ENCODE measurements at regions not wholly inside any gene's neighbourhood (a gene's known extent, or its start where the extent isn't known, plus 50 kb on each side); places are given as distances from the start of the nearest gene placed in this dataset.
"Not testable (repeated sequence)": the region's sequence is repeated elsewhere in the genome, so short reads cannot be mapped to it uniquely, and the experiment has no call there.

- Histone ChIP-seq H3K4me1 (ENCODE audit: control insufficient read depth in 5 of 5, insufficient read depth in 5 of 5, low read length in 5 of 5) (no peaks in the 10 kb centered on the region), H3K9ac (ENCODE audit: low read length in 5 of 5) (no peak overlapping the region), H3K36me3 (ENCODE audit: control insufficient read depth in 5 of 5, insufficient read depth in 5 of 5, low read length in 5 of 5) (no peaks in the 10 kb centered on the region)
These were observed 2188.5 kb upstream of the WWC1 start for GRCh38 chr5:166102947-166103346.

GRCh38 chr5:166111021-166111420 lies 2180.4 kb upstream of the WWC1 start:
- Histone ChIP-seq H3K9me3 (ENCODE audit: control insufficient read depth in 5 of 5, low read length in 5 of 5) (no peaks in the 10 kb centered on the region), H3K27ac (ENCODE audit: low read depth, low read length) (no peak overlapping the region), H3K27me3 (ENCODE audit: control insufficient read depth in 5 of 5, insufficient read depth in 4 of 5, low read length in 5 of 5) (no peaks in the 10 kb centered on the region), H3K4me3 (ENCODE audit: low read depth in 1 of 5, low read length in 5 of 5) (no peak overlapping the region), H3K9ac (ENCODE audit: low read length in 5 of 5) (no peak overlapping the region), H3K36me3 (ENCODE audit: control insufficient read depth in 5 of 5, insufficient read depth in 5 of 5, low read length in 5 of 5) (no peaks in the 10 kb centered on the region), H3K4me1 (ENCODE audit: control insufficient read depth in 5 of 5, insufficient read depth in 5 of 5, low read length in 5 of 5) (no peaks in the 10 kb centered on the region)

More at GRCh38 chr5:166102947-166103346, 2188.5 kb upstream of the WWC1 start:
- H3K27ac ChIP-seq (ENCODE audit: low read depth, low read length), result no peak overlapping the region
- peaks cover 0 to 8% (median 0%) of the 10 kb centered on the region in 5 donors for H3K9me3 ChIP-seq (ENCODE audit: control insufficient read depth in 5 of 5, low read length in 5 of 5)
- H3K27me3 ChIP-seq (ENCODE audit: control insufficient read depth in 5 of 5, insufficient read depth in 4 of 5, low read length in 5 of 5), result no peaks in the 10 kb centered on the region
- H3K4me3 ChIP-seq (ENCODE audit: low read depth in 1 of 5, low read length in 5 of 5), result no peak overlapping the region

GRCh38 chr5:166117072-166118066 lies 2174.1 kb upstream of the WWC1 start:
- H3K9ac ChIP-seq (ENCODE audit: low read length in 5 of 5), result no peak overlapping the region
- no peak overlapping the region for H3K27ac ChIP-seq (ENCODE audit: low read depth, low read length)
- no peaks in the 10 kb centered on the region for H3K4me1 ChIP-seq (ENCODE audit: control insufficient read depth in 5 of 5, insufficient read depth in 5 of 5, low read length in 5 of 5)
- no peak overlapping the region for H3K4me3 ChIP-seq (ENCODE audit: low read depth in 1 of 5, low read length in 5 of 5)
- H3K9me3 ChIP-seq (ENCODE audit: control insufficient read depth in 5 of 5, low read length in 5 of 5), result no peaks in the 10 kb centered on the region
- no peaks in the 10 kb centered on the region for H3K27me3 ChIP-seq (ENCODE audit: control insufficient read depth in 5 of 5, insufficient read depth in 4 of 5, low read length in 5 of 5)
- no peaks in the 10 kb centered on the region for H3K36me3 ChIP-seq (ENCODE audit: control insufficient read depth in 5 of 5, insufficient read depth in 5 of 5, low read length in 5 of 5)

- no peak overlapping the region for H3K4me3 ChIP-seq (ENCODE audit: low read depth in 1 of 5, low read length in 5 of 5)
- H3K4me1 ChIP-seq (ENCODE audit: control insufficient read depth in 5 of 5, insufficient read depth in 5 of 5, low read length in 5 of 5), result peaks cover 0 to 8% (median 0%) of the 10 kb centered on the region in 5 donors
These were observed 2171.9 kb upstream of the WWC1 start for GRCh38 chr5:166119506-166119905.

GRCh38 chr5:166123717-166124116 lies 2167.7 kb upstream of the WWC1 start:
- Histone ChIP-seq H3K27ac (ENCODE audit: low read depth, low read length) (no peak overlapping the region), H3K36me3 (ENCODE audit: control insufficient read depth in 5 of 5, insufficient read depth in 5 of 5, low read length in 5 of 5) (no peaks in the 10 kb centered on the region), H3K4me3 (ENCODE audit: low read depth in 1 of 5, low read length in 5 of 5) (no peak overlapping the region), H3K9ac (ENCODE audit: low read length in 5 of 5) (no peak overlapping the region), H3K27me3 (ENCODE audit: control insufficient read depth in 5 of 5, insufficient read depth in 4 of 5, low read length in 5 of 5) (no peaks in the 10 kb centered on the region), H3K4me1 (ENCODE audit: control insufficient read depth in 5 of 5, insufficient read depth in 5 of 5, low read length in 5 of 5) (peaks cover 0 to 8% (median 0%) of the 10 kb centered on the region in 5 donors), H3K9me3 (ENCODE audit: control insufficient read depth in 5 of 5, low read length in 5 of 5) (peaks cover 0 to 7% (median 0%) of the 10 kb centered on the region in 5 donors)

More at GRCh38 chr5:166119506-166119905, 2171.9 kb upstream of the WWC1 start:
- Histone ChIP-seq H3K27me3 (ENCODE audit: control insufficient read depth in 5 of 5, insufficient read depth in 4 of 5, low read length in 5 of 5) (no peaks in the 10 kb centered on the region), H3K36me3 (ENCODE audit: control insufficient read depth in 5 of 5, insufficient read depth in 5 of 5, low read length in 5 of 5) (no peaks in the 10 kb centered on the region), H3K27ac (ENCODE audit: low read depth, low read length) (no peak overlapping the region), H3K9ac (ENCODE audit: low read length in 5 of 5) (no peak overlapping the region), H3K9me3 (ENCODE audit: control insufficient read depth in 5 of 5, low read length in 5 of 5) (no peaks in the 10 kb centered on the region)

DNA sequence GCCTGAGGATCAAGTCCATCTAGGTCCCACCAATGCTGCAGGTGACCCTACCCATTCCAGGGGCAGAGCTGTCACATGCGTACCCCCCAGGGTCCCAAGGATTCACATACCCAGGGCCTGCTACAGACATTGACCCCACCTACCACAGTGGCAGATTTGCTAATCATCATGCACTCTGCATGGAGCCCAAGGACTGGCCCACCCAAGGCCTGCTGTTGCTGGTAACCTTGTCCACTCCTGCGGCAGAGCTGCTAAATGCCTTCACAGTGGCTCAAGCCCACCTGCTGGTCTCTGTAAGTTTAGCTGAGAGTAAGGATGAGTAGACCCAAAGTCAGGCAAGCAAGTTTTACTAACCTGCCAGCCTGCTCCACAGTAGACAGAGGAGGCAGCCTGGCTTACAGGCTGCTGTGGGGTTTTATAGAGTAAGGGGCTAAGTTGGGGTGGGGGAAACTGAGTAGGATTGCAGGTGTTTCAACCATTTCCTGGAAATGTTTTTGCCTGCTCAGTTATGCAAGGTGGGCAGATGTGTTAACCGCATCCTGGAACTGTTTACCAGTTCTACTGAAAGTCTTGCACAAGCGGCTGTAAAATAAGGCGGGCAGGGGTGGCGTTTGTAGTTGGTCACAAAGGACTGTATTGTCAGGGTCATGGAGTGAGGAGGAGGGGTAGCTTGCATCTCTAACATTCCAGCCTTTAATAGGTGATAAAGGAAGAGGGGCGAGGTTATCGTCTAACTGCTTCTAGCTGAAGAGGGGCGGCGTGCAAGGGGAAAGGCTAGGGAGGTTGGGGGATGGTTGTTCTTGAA lies 2163.5 kb upstream of the WWC1 start:
- Histone ChIP-seq H3K27me3 (ENCODE audit: control insufficient read depth in 5 of 5, insufficient read depth in 4 of 5, low read length in 5 of 5) (no peaks in the 10 kb centered on the region), H3K9me3 (ENCODE audit: control insufficient read depth in 5 of 5, low read length in 5 of 5) (peaks cover 0 to 10% (median 0%) of the 10 kb centered on the region in 5 donors), H3K9ac (ENCODE audit: low read length in 5 of 5) (no peak overlapping the region), H3K4me3 (ENCODE audit: low read depth in 1 of 5, low read length in 5 of 5) (no peak overlapping the region), H3K27ac (ENCODE audit: low read depth, low read length) (no peak overlapping the region), H3K4me1 (ENCODE audit: control insufficient read depth in 5 of 5, insufficient read depth in 5 of 5, low read length in 5 of 5) (peaks cover 0 to 8% (median 0%) of the 10 kb centered on the region in 5 donors), H3K36me3 (ENCODE audit: control insufficient read depth in 5 of 5, insufficient read depth in 5 of 5, low read length in 5 of 5) (no peaks in the 10 kb centered on the region)

- H3K9ac ChIP-seq (ENCODE audit: low read length in 5 of 5); H3K27ac ChIP-seq (ENCODE audit: low read depth, low read length); H3K4me3 ChIP-seq (ENCODE audit: low read depth in 1 of 5, low read length in 5 of 5); H3K4me1 ChIP-seq (ENCODE audit: control insufficient read depth in 5 of 5, insufficient read depth in 5 of 5, low read length in 5 of 5); H3K9me3 ChIP-seq (ENCODE audit: control insufficient read depth in 5 of 5, low read length in 5 of 5); H3K36me3 ChIP-seq (ENCODE audit: control insufficient read depth in 5 of 5, insufficient read depth in 5 of 5, low read length in 5 of 5); H3K27me3 ChIP-seq (ENCODE audit: control insufficient read depth in 5 of 5, insufficient read depth in 4 of 5, low read length in 5 of 5): not testable (repeated sequence)
These were observed 2146.3 kb upstream of the WWC1 start for GRCh38 chr5:166145107-166145506.

GRCh38 chr5:166163996-166164610 lies 2127.3 kb upstream of the WWC1 start:
- no peak overlapping the region for H3K9ac ChIP-seq (ENCODE audit: low read length in 5 of 5)
- peaks cover 0 to 3% (median 0%) of the 10 kb centered on the region in 5 donors for H3K9me3 ChIP-seq (ENCODE audit: control insufficient read depth in 5 of 5, low read length in 5 of 5)
- no peaks in the 10 kb centered on the region for H3K36me3 ChIP-seq (ENCODE audit: control insufficient read depth in 5 of 5, insufficient read depth in 5 of 5, low read length in 5 of 5)
- no peaks in the 10 kb centered on the region for H3K4me1 ChIP-seq (ENCODE audit: control insufficient read depth in 5 of 5, insufficient read depth in 5 of 5, low read length in 5 of 5)
- no peak overlapping the region for H3K27ac ChIP-seq (ENCODE audit: low read depth, low read length)
- H3K27me3 ChIP-seq (ENCODE audit: control insufficient read depth in 5 of 5, insufficient read depth in 4 of 5, low read length in 5 of 5), result no peaks in the 10 kb centered on the region
- H3K4me3 ChIP-seq (ENCODE audit: low read depth in 1 of 5, low read length in 5 of 5), result no peak overlapping the region

- H3K27me3 ChIP-seq (ENCODE audit: control insufficient read depth in 5 of 5, insufficient read depth in 4 of 5, low read length in 5 of 5), result no peaks in the 10 kb centered on the region
- H3K4me3 ChIP-seq (ENCODE audit: low read depth in 1 of 5, low read length in 5 of 5), result no peak overlapping the region
- no peaks in the 10 kb centered on the region for H3K36me3 ChIP-seq (ENCODE audit: control insufficient read depth in 5 of 5, insufficient read depth in 5 of 5, low read length in 5 of 5)
- no peak overlapping the region for H3K27ac ChIP-seq (ENCODE audit: low read depth, low read length)
- no peaks in the 10 kb centered on the region for H3K4me1 ChIP-seq (ENCODE audit: control insufficient read depth in 5 of 5, insufficient read depth in 5 of 5, low read length in 5 of 5)
- no peak overlapping the region for H3K9ac ChIP-seq (ENCODE audit: low read length in 5 of 5)
- H3K9me3 ChIP-seq (ENCODE audit: control insufficient read depth in 5 of 5, low read length in 5 of 5), result peaks cover 0 to 3% (median 0%) of the 10 kb centered on the region in 5 donors
These were observed 2125.8 kb upstream of the WWC1 start for GRCh38 chr5:166165596-166165995.

Measured in subcutaneous abdominal adipose tissue (tissue), 5 donors.